NB4 (cell line): ENCODE measurements at regions not wholly inside any gene's neighbourhood (a gene's known extent, or its start where the extent isn't known, plus 50 kb on each side); places are given as distances from the start of the nearest gene placed in this dataset.

Source experiments
- DNase-seq: peaks from one replicate; pipeline ENCODE4 v3.0.0; 2010; ENCODE audit warnings: low read depth
- H3K4me3 ChIP-seq: one replicate; pipeline ENCODE4 v1.5.1; 2011; ENCODE audit warnings: mild to moderate bottlenecking, low read depth, low read length, moderate library complexity
- MYC ChIP-seq: IDR thresholded peaks from 2 replicates; pipeline ENCODE4 v1.6.1; 2011; ENCODE audit warnings: low read depth, low read length
- POLR2A ChIP-seq: IDR thresholded peaks from 2 replicates; pipeline ENCODE4 v1.6.1; 2011; ENCODE audit warnings: mild to moderate bottlenecking; ENCODE audit not compliant: insufficient read length; ENCODE audit errors: extremely low read depth
- TF ChIP-seq, protein P1 (sequence below): IDR thresholded peaks from 2 replicates; pipeline ENCODE4 v1.6.1; 2011; ENCODE audit warnings: low read depth, low read length
- TF ChIP-seq, protein P2 (sequence below): IDR thresholded peaks from one replicate; pipeline ENCODE4 v1.5.1; 2012; ENCODE audit warnings: low read depth, low read length

DNA sequence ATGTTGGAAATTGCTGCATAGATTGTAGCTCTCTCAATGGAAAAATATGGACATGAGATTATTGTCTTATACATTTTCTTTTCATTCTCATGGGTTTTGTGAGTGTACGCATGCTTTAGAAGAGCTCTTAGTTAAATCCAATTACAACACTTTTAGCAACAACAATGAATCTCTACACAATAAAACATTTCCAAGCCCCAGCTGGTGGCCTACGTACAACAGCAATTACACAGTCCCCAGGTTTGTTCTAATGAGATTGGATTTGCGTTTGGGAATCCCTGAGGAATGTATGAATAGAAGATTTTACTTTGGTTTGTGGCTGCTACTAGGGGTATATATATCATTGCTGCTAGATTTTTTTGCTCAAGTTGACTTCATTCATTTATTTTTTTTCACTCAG, 98.6 kb downstream of the FHDC1 start:
- no peak overlapping the region for H3K4me3 ChIP-seq
- no peak for DNase-seq
- TF ChIP-seq POLR2A = no peak
- TF ChIP-seq, protein P1, sequence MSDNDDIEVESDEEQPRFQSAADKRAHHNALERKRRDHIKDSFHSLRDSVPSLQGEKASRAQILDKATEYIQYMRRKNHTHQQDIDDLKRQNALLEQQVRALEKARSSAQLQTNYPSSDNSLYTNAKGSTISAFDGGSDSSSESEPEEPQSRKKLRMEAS = no peak
- TF ChIP-seq, protein P2, sequence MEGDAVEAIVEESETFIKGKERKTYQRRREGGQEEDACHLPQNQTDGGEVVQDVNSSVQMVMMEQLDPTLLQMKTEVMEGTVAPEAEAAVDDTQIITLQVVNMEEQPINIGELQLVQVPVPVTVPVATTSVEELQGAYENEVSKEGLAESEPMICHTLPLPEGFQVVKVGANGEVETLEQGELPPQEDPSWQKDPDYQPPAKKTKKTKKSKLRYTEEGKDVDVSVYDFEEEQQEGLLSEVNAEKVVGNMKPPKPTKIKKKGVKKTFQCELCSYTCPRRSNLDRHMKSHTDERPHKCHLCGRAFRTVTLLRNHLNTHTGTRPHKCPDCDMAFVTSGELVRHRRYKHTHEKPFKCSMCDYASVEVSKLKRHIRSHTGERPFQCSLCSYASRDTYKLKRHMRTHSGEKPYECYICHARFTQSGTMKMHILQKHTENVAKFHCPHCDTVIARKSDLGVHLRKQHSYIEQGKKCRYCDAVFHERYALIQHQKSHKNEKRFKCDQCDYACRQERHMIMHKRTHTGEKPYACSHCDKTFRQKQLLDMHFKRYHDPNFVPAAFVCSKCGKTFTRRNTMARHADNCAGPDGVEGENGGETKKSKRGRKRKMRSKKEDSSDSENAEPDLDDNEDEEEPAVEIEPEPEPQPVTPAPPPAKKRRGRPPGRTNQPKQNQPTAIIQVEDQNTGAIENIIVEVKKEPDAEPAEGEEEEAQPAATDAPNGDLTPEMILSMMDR = no peak
- TF ChIP-seq MYC = no peak

DNA sequence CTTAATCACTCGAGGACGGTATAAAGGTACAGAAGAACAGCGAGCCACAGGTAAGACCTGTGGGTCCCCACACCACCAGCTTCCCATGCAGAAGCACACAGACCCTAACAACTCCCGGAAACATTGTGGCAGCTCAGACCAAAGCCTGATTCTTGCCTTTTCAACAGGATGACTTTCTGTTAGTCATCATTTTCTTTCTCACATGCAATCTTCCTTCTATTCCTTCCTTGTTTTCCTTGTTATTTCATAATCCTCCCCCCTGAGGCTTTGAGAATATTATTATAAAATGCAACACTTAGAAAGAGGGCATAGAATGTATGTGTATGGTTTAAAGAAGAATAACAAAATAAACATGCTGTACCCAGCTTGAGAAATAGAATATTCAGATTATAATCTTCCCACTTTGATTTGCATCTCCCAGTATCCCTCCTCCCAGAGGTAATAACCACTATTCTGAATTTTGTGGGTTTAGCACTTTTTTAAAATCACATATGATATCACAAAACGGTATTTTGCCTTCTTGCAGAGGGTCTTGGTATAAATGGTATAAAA, 100.9 kb downstream of the FHDC1 start:
- TF ChIP-seq POLR2A = no peak
- TF ChIP-seq, protein P1 = no peak
- TF ChIP-seq MYC = no peak
- TF ChIP-seq, protein P2 = no peak
- no peak overlapping the region for H3K4me3 ChIP-seq
- DNase-seq = no peak

DNA sequence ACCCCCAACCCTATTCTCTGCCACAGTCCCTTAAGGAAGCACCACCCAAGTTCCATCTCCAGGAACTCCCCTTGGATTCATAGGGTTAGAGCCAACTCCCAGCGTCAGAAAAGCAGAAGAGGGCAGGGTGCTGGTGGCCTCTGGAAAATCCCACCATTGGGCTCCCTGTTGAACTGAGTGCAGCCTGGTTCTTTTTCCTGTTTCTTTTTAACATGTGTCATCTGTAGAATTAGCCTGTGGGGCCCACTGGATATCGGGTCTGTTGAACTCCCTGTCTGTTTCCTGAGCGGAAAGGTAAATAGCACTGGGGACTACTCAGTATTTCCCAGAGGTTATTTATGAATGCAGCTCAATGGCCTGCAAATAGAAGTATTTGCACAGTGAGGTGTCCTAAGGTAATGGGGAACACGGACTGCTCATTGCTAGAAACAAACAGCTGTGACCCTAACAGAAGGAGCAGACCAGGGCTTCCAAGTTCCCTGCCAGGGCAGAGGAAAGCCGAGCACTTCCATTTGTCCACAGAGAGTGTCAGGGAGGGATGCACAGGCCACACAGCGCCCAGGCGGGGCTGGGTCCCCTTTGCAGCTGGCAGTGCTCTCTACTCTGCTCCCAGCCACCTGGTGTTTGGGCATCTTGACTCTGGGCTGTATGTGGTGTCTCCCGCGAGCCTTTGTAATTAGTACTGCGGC, 102.6 kb downstream of the FHDC1 start:
- TF ChIP-seq, protein P2 = no peak
- TF ChIP-seq, protein P1 = no peak
- TF ChIP-seq MYC = no peak
- TF ChIP-seq POLR2A = no peak
- no peak for DNase-seq
- H3K4me3 ChIP-seq = no peak overlapping the region

DNA sequence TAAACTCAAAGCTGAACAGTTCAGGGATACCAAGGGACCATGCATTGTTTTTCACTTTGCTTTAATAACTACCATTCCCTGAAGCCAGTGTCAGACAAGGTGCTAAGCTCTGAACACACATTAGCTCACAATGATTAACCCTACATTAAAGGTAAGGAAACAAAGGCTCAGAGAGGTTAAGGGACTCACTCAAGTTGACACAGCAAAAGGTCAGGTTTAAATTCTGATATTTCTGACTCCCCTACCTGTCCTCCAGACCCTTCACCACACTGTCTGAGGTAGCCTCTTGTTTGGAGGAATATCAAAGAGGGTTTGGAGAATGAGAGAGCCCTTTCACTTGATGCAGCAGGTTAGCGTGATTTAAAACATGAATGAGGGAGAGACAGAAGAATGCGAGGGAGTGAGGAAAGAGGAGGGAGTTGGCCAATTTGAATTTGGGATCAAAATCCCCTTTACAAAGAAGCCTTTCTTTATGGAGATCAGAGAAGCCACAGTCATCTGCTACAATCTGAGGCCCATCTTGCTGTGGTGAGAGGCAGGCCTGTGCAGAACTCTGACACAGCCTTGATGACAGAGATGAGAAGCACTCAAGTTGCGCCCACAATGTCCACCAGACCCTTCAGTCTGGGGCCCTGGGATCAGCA, 103.5 kb downstream of the FHDC1 start:
- no peak for DNase-seq
- no peak overlapping the region for H3K4me3 ChIP-seq
- TF ChIP-seq MYC = no peak
- TF ChIP-seq, protein P1 = no peak
- TF ChIP-seq POLR2A = no peak
- TF ChIP-seq, protein P2 = no peak

DNA sequence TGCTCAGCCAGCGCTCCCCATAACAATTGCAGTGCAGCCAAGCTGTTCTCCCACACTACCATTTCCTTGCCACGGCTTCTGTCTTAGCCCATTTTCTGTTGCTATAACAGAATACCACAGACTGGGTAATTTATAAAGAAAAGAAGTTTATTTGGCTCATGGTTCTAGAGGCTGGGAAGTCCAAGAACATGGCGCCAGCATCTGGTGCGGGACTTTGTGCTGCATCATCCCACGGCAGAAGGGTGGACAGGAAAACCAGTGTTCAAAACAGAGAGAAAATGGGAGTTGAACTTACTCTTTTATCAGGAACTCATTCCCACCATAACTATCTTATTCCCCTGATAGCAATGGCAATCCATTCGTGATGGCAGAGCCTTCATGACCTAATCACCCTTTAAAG, 104.6 kb downstream of the FHDC1 start:
- TF ChIP-seq MYC = no peak
- no peak for TF ChIP-seq POLR2A
- TF ChIP-seq, protein P2 = no peak
- TF ChIP-seq, protein P1 = no peak

More for the DNA sequence above, 104.6 kb downstream of the FHDC1 start:
- H3K4me3 ChIP-seq = no peak overlapping the region
- DNase-seq = no peak
